Thoracic aorta (tissue), 2 donors: ENCODE measurements at regions not wholly inside any gene's neighbourhood (a gene's known extent, or its start where the extent isn't known, plus 50 kb on each side); places are given as distances from the start of the nearest gene placed in this dataset.

Experiments
- ATAC-seq: fragments of 150-250 bp; one replicate; pipeline ENCODE4 v1.8.0; 2017; ENCODE audit warnings: low read depth; ENCODE audit not compliant: insufficient number of reproducible peaks, low FRiP score
- DNase-seq: peaks from one replicate; pipeline ENCODE4 v3.0.0-alpha.2; 2020; ENCODE audit warnings: low spot score
- H3K27ac ChIP-seq, 2 donors: fragments of 200-600 bp; sonication (generic); 1 replicate in 1 of 2; 2 replicates in 1 of 2; pipeline ENCODE4 v1.5.1; 2016; ENCODE audit warnings: mild to moderate bottlenecking in 2 of 2, moderate library complexity in 2 of 2
- H3K27me3 ChIP-seq: fragments of 200-600 bp; sonication (generic); replicated peaks from 2 replicates; pipeline ENCODE4 v1.6.0; 2016; ENCODE audit warnings: mild to moderate bottlenecking; ENCODE audit not compliant: insufficient read depth
- H3K36me3 ChIP-seq: fragments of 200-600 bp; sonication (generic); one replicate; pipeline ENCODE4 v1.5.1; 2016
- H3K4me1 ChIP-seq, 2 donors: fragments of 200-600 bp; sonication (generic); 1 replicate in 1 of 2; 2 replicates in 1 of 2; pipeline versions ENCODE4 v1.5.1 to v1.6.0; 2016; ENCODE audit warnings: low read depth in 2 of 2, mild to moderate bottlenecking in 1 of 2; ENCODE audit not compliant: control insufficient read depth in 1 of 2
- H3K4me3 ChIP-seq: fragments of 200-600 bp; sonication (generic); 2 replicates; pipeline ENCODE4 v1.5.1; 2016; ENCODE audit warnings: mild to moderate bottlenecking
- H3K9me3 ChIP-seq: fragments of 200-600 bp; sonication (generic); 2 replicates; pipeline ENCODE4 v1.5.1; 2016
- TF ChIP-seq, protein P1 (sequence below): fragments of 200-600 bp; sonication (generic); IDR thresholded peaks from one replicate; pipeline ENCODE4 v1.5.1; 2019; ENCODE audit warnings: antibody characterized with exemption

DNA sequence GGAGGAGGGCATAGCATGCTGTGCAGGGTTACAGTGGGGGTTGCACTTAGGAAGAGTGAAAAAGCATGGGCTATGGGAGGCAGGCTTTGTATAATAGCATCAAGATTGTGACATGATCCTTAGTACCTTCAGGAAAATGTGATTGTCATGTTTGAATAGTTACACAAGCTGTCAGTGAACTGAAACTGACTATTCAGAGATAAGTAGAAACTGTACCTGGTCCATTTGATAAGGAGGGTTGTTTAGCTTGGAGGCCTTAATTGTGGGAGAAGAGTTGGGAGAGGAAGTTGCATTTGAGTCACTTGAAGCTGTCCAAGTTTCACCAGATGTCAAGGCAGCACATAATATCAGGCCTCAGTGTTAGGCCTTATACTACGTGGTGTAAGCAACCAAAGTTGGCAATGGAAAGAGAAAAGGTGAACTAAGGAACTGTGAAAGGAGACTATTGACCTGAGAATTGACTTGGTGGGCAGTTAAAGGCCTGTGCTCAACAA is 85.0 kb downstream of the TEX13C start:
- H3K36me3 ChIP-seq = no peaks in the 10 kb centered on the region
- ATAC-seq (no peak), DNase-seq (no peak)
- no peaks in the 10 kb centered on the region for H3K4me1 ChIP-seq
- no peaks in the 10 kb centered on the region for H3K27me3 ChIP-seq
- H3K9me3 ChIP-seq = no peaks in the 10 kb centered on the region
- H3K27ac ChIP-seq = no peak overlapping the region
- TF ChIP-seq, protein P1, sequence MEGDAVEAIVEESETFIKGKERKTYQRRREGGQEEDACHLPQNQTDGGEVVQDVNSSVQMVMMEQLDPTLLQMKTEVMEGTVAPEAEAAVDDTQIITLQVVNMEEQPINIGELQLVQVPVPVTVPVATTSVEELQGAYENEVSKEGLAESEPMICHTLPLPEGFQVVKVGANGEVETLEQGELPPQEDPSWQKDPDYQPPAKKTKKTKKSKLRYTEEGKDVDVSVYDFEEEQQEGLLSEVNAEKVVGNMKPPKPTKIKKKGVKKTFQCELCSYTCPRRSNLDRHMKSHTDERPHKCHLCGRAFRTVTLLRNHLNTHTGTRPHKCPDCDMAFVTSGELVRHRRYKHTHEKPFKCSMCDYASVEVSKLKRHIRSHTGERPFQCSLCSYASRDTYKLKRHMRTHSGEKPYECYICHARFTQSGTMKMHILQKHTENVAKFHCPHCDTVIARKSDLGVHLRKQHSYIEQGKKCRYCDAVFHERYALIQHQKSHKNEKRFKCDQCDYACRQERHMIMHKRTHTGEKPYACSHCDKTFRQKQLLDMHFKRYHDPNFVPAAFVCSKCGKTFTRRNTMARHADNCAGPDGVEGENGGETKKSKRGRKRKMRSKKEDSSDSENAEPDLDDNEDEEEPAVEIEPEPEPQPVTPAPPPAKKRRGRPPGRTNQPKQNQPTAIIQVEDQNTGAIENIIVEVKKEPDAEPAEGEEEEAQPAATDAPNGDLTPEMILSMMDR = no peak
- H3K4me3 ChIP-seq = no peak overlapping the region

DNA sequence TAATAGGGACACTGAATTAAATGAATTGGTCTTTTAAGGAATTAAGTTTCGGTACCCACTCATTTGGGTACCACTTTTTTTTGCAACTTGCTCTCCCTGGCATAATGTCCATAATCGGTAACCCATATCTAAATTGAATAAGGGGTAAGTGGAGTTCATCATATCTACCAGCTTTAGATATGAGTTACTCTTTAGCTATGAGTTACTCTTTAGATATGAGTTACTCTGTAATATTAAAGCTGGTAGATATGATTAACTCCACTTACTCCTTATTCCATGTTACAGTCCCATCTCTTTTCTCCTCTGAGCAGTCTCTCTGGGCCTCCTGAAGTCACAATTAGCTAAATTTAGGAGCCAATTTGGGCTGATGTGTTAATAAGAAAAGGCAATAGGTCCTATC is 85.7 kb downstream of the TEX13C start:
- ATAC-seq = no peak
- H3K4me3 ChIP-seq = no peak overlapping the region

DNA sequence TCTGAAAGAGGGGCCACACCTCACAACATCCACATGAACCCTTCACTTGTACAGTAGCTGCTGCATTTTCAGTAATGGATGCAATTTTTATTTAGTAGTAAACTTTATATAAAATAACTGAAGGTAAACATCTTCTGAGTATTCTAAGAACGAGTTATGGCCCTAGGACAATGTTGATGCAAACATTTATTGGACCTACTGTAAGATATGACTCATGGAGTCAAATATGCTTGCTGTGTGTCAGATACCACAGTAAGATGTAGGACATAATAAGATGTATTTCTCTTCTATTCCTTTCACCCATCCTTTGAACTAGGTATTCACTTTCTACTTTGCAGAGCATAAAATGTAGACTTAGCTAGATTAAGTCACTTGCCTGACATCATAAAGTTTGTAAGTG is 87.6 kb downstream of the TEX13C start:
- Histone ChIP-seq H3K27ac (no peak overlapping the region), H3K9me3 (no peaks in the 10 kb centered on the region), H3K4me3 (no peak overlapping the region), H3K27me3 (no peaks in the 10 kb centered on the region), H3K4me1 (no peaks in the 10 kb centered on the region), H3K36me3 (no peaks in the 10 kb centered on the region)
- TF ChIP-seq, protein P1 = no peak
- ATAC-seq (no peak), DNase-seq (no peak)

More for the DNA sequence above, 85.7 kb downstream of the TEX13C start:
- no peaks in the 10 kb centered on the region for H3K27me3 ChIP-seq
- no peaks in the 10 kb centered on the region for H3K4me1 ChIP-seq
- no peak for DNase-seq
- TF ChIP-seq, protein P1 = no peak
- no peaks in the 10 kb centered on the region for H3K36me3 ChIP-seq
- no peak overlapping the region for H3K27ac ChIP-seq
- no peaks in the 10 kb centered on the region for H3K9me3 ChIP-seq

DNA sequence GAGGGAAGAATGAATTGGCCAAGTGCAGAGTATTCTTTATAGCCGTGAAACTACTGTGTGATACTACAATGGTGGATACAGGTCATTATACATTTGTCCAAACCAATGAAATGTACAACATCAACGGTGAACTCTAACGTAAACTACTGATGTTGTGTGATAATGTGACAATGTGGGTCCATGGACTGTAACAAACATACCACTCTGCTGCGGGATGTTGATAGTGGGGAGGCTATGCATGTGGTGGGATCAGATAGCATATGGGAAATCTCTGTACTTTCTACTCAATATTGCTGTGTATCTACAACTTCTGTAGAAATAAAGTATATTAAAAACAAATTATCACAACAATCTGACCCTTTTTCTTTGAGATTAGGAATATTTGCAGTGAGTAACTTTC is 101.1 kb downstream of the TEX13C start:
- TF ChIP-seq, protein P1 = no peak
- no peaks in the 10 kb centered on the region for H3K36me3 ChIP-seq
- ATAC-seq = no peak
- H3K4me3 ChIP-seq = no peak overlapping the region
- no peaks in the 10 kb centered on the region for H3K9me3 ChIP-seq
- H3K27me3 ChIP-seq = no peaks in the 10 kb centered on the region
- H3K27ac ChIP-seq = no peak overlapping the region
- no peaks in the 10 kb centered on the region for H3K4me1 ChIP-seq
- no peak for DNase-seq

DNA sequence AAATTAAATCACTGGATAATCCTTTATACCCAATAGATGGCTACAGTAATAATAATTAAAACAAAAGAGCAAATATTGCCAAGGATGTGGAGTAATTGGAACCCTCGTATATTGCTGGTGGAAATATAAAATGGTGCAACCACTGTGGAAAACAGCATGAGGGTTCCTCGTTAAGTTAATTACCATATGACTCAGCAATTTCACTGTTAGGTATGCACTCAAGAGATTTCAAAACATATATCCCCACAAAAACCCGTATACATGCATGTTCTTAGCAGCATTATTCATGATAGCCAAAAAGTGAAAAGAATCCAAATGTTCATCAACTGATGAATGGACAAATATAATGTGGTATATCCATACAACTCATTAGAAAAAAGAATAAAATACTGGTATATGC is 103.3 kb downstream of the TEX13C start:
- TF ChIP-seq, protein P1 = no peak
- ATAC-seq = no peak
- no peaks in the 10 kb centered on the region for H3K9me3 ChIP-seq
- H3K36me3 ChIP-seq = no peaks in the 10 kb centered on the region
- no peak for DNase-seq
- no peaks in the 10 kb centered on the region for H3K27me3 ChIP-seq
- no peaks in the 10 kb centered on the region for H3K4me1 ChIP-seq
- H3K4me3 ChIP-seq = no peak overlapping the region
- no peak overlapping the region for H3K27ac ChIP-seq
